K562 (cell line): ENCODE measurements at regions not wholly inside any gene's neighbourhood (a gene's known extent, or its start where the extent isn't known, plus 50 kb on each side); places are given as distances from the start of the nearest gene placed in this dataset.

Source experiments
- ATAC-seq: fragments of 200-7000 bp; cut with Tn5 transposase; 3 replicates; pipeline ENCODE4 v1.9.1; 2020; ENCODE audit warnings: moderate library complexity
- BruUV-seq: library from RNA; stranded (reverse); fragments of 400-500 nt; replicated peaks from 2 replicates; lab custom pipeline; 2021; lab: Mats Ljungman, UMichigan
- CTCF ChIA-PET: fragments of 300-600 bp; formaldehyde crosslinking; extraction: SDS; loops from one replicate; lab custom pipeline; 2021; ENCODE audit warnings: low intra/inter-chr PET ratio; lab: Yijun Ruan, JAX
- POLR2A ChIA-PET: fragments of 300-600, 350-650 bp; sonication (Branson Sonifier 250); formaldehyde crosslinking; extraction: SDS; loops from one replicate; lab custom pipeline; 2021; ENCODE audit warnings: antibody characterized with exemption, inconsistent platforms; lab: Yijun Ruan, JAX
- DNase-seq, 4 experiments: peaks; one replicate each; pipeline versions ENCODE4 v3.0.0 to v3.0.0-alpha.2; 2011 to 2018; ENCODE audit warnings: low spot score in 3 of 4, mixed read lengths in 3 of 4; ENCODE audit errors: extremely low read depth in 1 of 4
- FAIRE-seq: peaks from 2 replicates; lab custom pipeline; 2011; peaks lifted over from hg19 to GRCh38; lab: Jason Lieb, UNC
- H2AFZ ChIP-seq: 2 replicates; pipeline ENCODE4 v1.6.0; 2011; ENCODE audit warnings: low read depth, low read length, control low read depth, inconsistent platforms
- H3K27ac ChIP-seq: fragments of 200-600 bp; 3 replicates; pipeline ENCODE4 v1.8.0; 2011; ENCODE audit warnings: low read depth, mild to moderate bottlenecking, control low read depth, inconsistent platforms, low read length, moderate library complexity, mixed read lengths; ENCODE audit errors: extremely low read depth
- H3K27me3 ChIP-seq, 2 experiments: fragments of 300-600 bp in 1 of 2; 2 replicates in 1 of 2; 3 replicates in 1 of 2; pipeline versions ENCODE4 v1.6.0 to v1.8.0; 2011; ENCODE audit warnings: inconsistent platforms in 2 of 2, low read length in 2 of 2, mild to moderate bottlenecking in 1 of 2, mixed read lengths in 1 of 2, moderate library complexity in 1 of 2; ENCODE audit not compliant: control insufficient read depth in 2 of 2, insufficient read depth in 2 of 2
- H3K36me3 ChIP-seq: fragments of 300-600 bp; 3 replicates; pipeline ENCODE4 v1.8.0; 2011; ENCODE audit warnings: mild to moderate bottlenecking, low read length, inconsistent platforms; ENCODE audit not compliant: control insufficient read depth, insufficient read depth
- H3K4me1 ChIP-seq, 2 experiments: fragments of 200-600 bp in 1 of 2; replicated peaks in 1 of 2; 2 replicates in 1 of 2; 3 replicates in 1 of 2; pipeline versions ENCODE4 v1.5.1 to v1.8.0; 2011; ENCODE audit warnings: inconsistent platforms in 2 of 2, low read length in 2 of 2, mild to moderate bottlenecking in 1 of 2, mixed read lengths in 1 of 2, moderate library complexity in 1 of 2; ENCODE audit not compliant: control insufficient read depth in 2 of 2, insufficient read depth in 2 of 2
- H3K4me2 ChIP-seq: 2 replicates; pipeline ENCODE4 v1.6.1; 2011; ENCODE audit warnings: low read length, control low read depth, inconsistent platforms, mixed read lengths; ENCODE audit not compliant: insufficient read depth
- H3K4me3 ChIP-seq: fragments of 200-600 bp; sonication (generic), shearing (Covaris generic); 2 replicates; pipeline ENCODE4 v1.5.1; 2016; ENCODE audit warnings: control low read depth, inconsistent platforms
- H3K79me2 ChIP-seq: fragments of 200-600 bp; 3 replicates; pipeline ENCODE4 v1.8.0; 2011; ENCODE audit warnings: low read length, inconsistent platforms; ENCODE audit not compliant: control insufficient read depth, insufficient read depth
- H3K9ac ChIP-seq, 2 experiments: 2 replicates each; pipeline versions ENCODE4 v1.6.0 to v1.6.1; 2011; ENCODE audit warnings: low read depth in 2 of 2, low read length in 2 of 2, control low read depth in 1 of 2, inconsistent platforms in 1 of 2, mild to moderate bottlenecking in 1 of 2, mixed read lengths in 1 of 2; ENCODE audit not compliant: insufficient read depth in 1 of 2
- H3K9me1 ChIP-seq: one replicate; pipeline ENCODE4 v1.6.0; 2011; ENCODE audit warnings: inconsistent platforms, mild to moderate bottlenecking, low read length, moderate library complexity; ENCODE audit not compliant: control insufficient read depth, insufficient read depth
- H3K9me3 ChIP-seq: replicated peaks from 2 replicates; pipeline ENCODE4 v1.5.1; 2011; ENCODE audit warnings: low read depth, low read length, inconsistent platforms; ENCODE audit not compliant: control insufficient read depth, insufficient read depth
- H4K20me1 ChIP-seq: replicated peaks from 2 replicates; pipeline ENCODE4 v1.6.1; 2011; ENCODE audit warnings: low read length, inconsistent platforms, mixed read lengths; ENCODE audit not compliant: control insufficient read depth, insufficient read depth
- ARHGAP35 ChIP-seq: fragments of 450-650 bp; IDR thresholded peaks from 2 replicates; pipeline ENCODE4 v1.6.1; 2018; ENCODE audit not compliant: partially characterized antibody
- CLOCK ChIP-seq: fragments of 250-450 bp; sonication (Bioruptor Pico); IDR thresholded peaks from 2 replicates; pipeline ENCODE4 v1.4.0; 2020; ENCODE audit warnings: mild to moderate bottlenecking, moderate library complexity, borderline replicate concordance
- DACH1 ChIP-seq: fragments of 450-650 bp; IDR thresholded peaks from 2 replicates; pipeline ENCODE4 v1.6.1; 2018; ENCODE audit not compliant: partially characterized antibody
- FOSL1 ChIP-seq: fragments of 200-800 bp; sonication (Bioruptor generic); conservative IDR thresholded peaks from 2 replicates; pipeline ENCODE4 v1.6.1; 2016; ENCODE audit warnings: missing genetic modification characterization, missing compliant biosample characterization
- GABPB2 ChIP-seq: fragments of 250-450 bp; sonication (Bioruptor Pico); conservative IDR thresholded peaks from 2 replicates; pipeline ENCODE4 v1.5.1; 2021; ENCODE audit warnings: mild to moderate bottlenecking
- KLF10 ChIP-seq: fragments of 250-450 bp; sonication (Bioruptor Pico); IDR thresholded peaks from 2 replicates; pipeline ENCODE4 v1.6.1; 2021; ENCODE audit warnings: matching md5 sums
- NFYB ChIP-seq: IDR thresholded peaks from 2 replicates; pipeline ENCODE4 v1.6.1; 2011; ENCODE audit warnings: mild to moderate bottlenecking, moderate library complexity; ENCODE audit not compliant: insufficient read length; ENCODE audit errors: extremely low read depth
- RAD51 ChIP-seq: fragments of 450-650 bp; IDR thresholded peaks from 2 replicates; pipeline ENCODE4 v1.7.1; 2016; ENCODE audit warnings: low read depth, mild to moderate bottlenecking, borderline replicate concordance
- SOX6 ChIP-seq: fragments of 450-650 bp; IDR thresholded peaks from 2 replicates; pipeline ENCODE4 v1.6.1; 2014; ENCODE audit warnings: mild to moderate bottlenecking
- SP2 ChIP-seq: IDR thresholded peaks from 2 replicates; pipeline ENCODE4 v1.6.1; 2011; ENCODE audit warnings: mild to moderate bottlenecking, low read depth, low read length, moderate library complexity; ENCODE audit not compliant: poor library complexity, severe bottlenecking; ENCODE audit errors: extremely low read depth
- TCFL5 ChIP-seq: fragments of 250-450 bp; sonication (Bioruptor Pico); conservative IDR thresholded peaks from 2 replicates; pipeline ENCODE4 v1.6.1; 2021; ENCODE audit warnings: mild to moderate bottlenecking, moderate library complexity, matching md5 sums
- THRAP3 ChIP-seq: fragments of 450-650 bp; IDR thresholded peaks from 2 replicates; pipeline ENCODE4 v1.6.1; 2016; ENCODE audit warnings: mild to moderate bottlenecking, inconsistent platforms, borderline replicate concordance
- ZFP91 ChIP-seq: sonication (generic); formaldehyde crosslinking; IDR thresholded peaks from 2 replicates; pipeline ENCODE4 v1.8.0; 2022; ENCODE audit warnings: mild to moderate bottlenecking, missing genetic modification reagents
- ZFX ChIP-seq: sonication (generic); formaldehyde crosslinking; IDR thresholded peaks from 2 replicates; pipeline ENCODE4 v1.8.0; 2022; ENCODE audit warnings: mild to moderate bottlenecking, missing genetic modification reagents, moderate library complexity
- ZKSCAN8 ChIP-seq: fragments of 200-800 bp; sonication (Bioruptor generic); IDR thresholded peaks from 2 replicates; pipeline ENCODE4 v1.6.1; 2016; ENCODE audit warnings: missing genetic modification characterization, missing compliant biosample characterization
- ZNF780A ChIP-seq: fragments of 250-450 bp; sonication (Bioruptor Pico); IDR thresholded peaks from 2 replicates; pipeline ENCODE4 v1.5.0; 2021; ENCODE audit warnings: mild to moderate bottlenecking
- WGBS: fragments of 100-300 bp; shearing (Covaris generic); methylation state at CpG from one replicate; pipeline ENCODE4 v1.1.6; 2016; ENCODE audit warnings: low coverage, mixed read lengths; ENCODE audit not compliant: insufficient coverage; ENCODE audit errors: missing lambda C conversion rate; 5-methylcytosine and 5-hydroxymethylcytosine counted together
- in situ Hi-C: fragments of 300-500 bp; cut with MboI; formaldehyde crosslinking; loops from 4 replicates; pipeline ENCODE4 v1.15.0; 2018; ENCODE audit warnings: inconsistent platforms, mixed read lengths
- intact Hi-C: fragments of 100-400 bp; cut with micrococcal nuclease; formaldehyde crosslinking; loops from 2 replicates; pipeline ENCODE4 v1.14.2; 2022

GRCh38 chr2:104704496-104705245, 149.2 kb upstream of the POU3F3 start:
- in situ Hi-C loops = no loop called here
- FAIRE-seq = no peak
- H3K9me1 ChIP-seq = no peaks in the 10 kb centered on the region

GRCh38 chr2:104707056-104707455, 146.9 kb upstream of the POU3F3 start:
- Histone ChIP-seq H3K4me3 (no peak overlapping the region), H3K4me2 (no peak overlapping the region), H3K9me1 (no peaks in the 10 kb centered on the region), H4K20me1 (no peaks in the 10 kb centered on the region), H3K27ac (no peak overlapping the region), H3K27me3 (peaks cover 0 to 4% of the 10 kb centered on the region in 2 experiments; a peak in 4 of 5 replicates), H3K4me1 (no peaks in the 10 kb centered on the region), H3K79me2 (no peaks in the 10 kb centered on the region), H3K9ac (no peak overlapping the region), H3K36me3 (no peaks in the 10 kb centered on the region), H2AFZ (no peak overlapping the region), H3K9me3 (no peaks in the 10 kb centered on the region)
- CTCF ChIA-PET = no interaction called here
- POLR2A ChIA-PET = no interaction called here
- ATAC-seq (no peak), FAIRE-seq (no peak), DNase-seq (no peak)
- in situ Hi-C loops = no loop called here
- BruUV-seq = no TSS peak
- intact Hi-C loops = no loop called here
- WGBS = 0% methylated on average over 5 of the region's 5 CpGs
- no peak for TF ChIP-seq SP2
- no peak for TF ChIP-seq CLOCK (CRISPR knock-in tag)
- no peak for TF ChIP-seq ZNF780A (CRISPR knock-in tag)
- no peak for TF ChIP-seq ZFP91
- no peak for TF ChIP-seq GABPB2 (CRISPR knock-in tag)
- no peak for TF ChIP-seq NFYB
- TF ChIP-seq ARHGAP35 = no peak
- TF ChIP-seq DACH1 = no peak
- TF ChIP-seq KLF10 (CRISPR knock-in tag) = no peak

More at GRCh38 chr2:104704496-104705245, 149.2 kb upstream of the POU3F3 start:
- Histone ChIP-seq H3K27me3 (peaks cover 0 to 13% of the 10 kb centered on the region in 2 experiments; a peak in 4 of 5 replicates), H3K4me1 (no peaks in the 10 kb centered on the region), H3K4me3 (no peak overlapping the region)
- ATAC-seq = no peak
- intact Hi-C loops = no loop called here
- TF ChIP-seq FOSL1 (tag) = no peak
- no peak for TF ChIP-seq ZFX (CRISPR knock-in tag)
- no peak for TF ChIP-seq TCFL5 (CRISPR knock-in tag)
- TF ChIP-seq ZKSCAN8 (CRISPR knock-in tag) = no peak
- TF ChIP-seq SOX6 = no peak
- no peak for TF ChIP-seq THRAP3
- no peak for TF ChIP-seq RAD51
- TF ChIP-seq, all 486 proteins: peak for 0
- H3K79me2 ChIP-seq = no peaks in the 10 kb centered on the region
- no TSS peak for BruUV-seq
- CTCF ChIA-PET = no interaction called here
- no peak overlapping the region for H3K27ac ChIP-seq
- 4% methylated on average over 16 of the region's 16 CpGs for WGBS
- H3K9ac ChIP-seq = no peak overlapping the region
- no peaks in the 10 kb centered on the region for H3K36me3 ChIP-seq
- POLR2A ChIA-PET = interaction anchor here (0.6 kb wide), 1 partner anchor 26 kb away, joined by 3 read pairs; no protein-coding TSS in a partner anchor
- H3K9me3 ChIP-seq = no peaks in the 10 kb centered on the region
- H3K4me2 ChIP-seq = no peak overlapping the region
- H4K20me1 ChIP-seq = no peaks in the 10 kb centered on the region
- H2AFZ ChIP-seq = no peak overlapping the region
- no peak for DNase-seq
